GM06990 (cell line): ENCODE measurements at regions not wholly inside any gene's neighbourhood (a gene's known extent, or its start where the extent isn't known, plus 50 kb on each side); places are given as distances from the start of the nearest gene placed in this dataset.

ENCODE experiments used
- DNase-seq: peaks from one replicate; pipeline ENCODE4 v3.0.0-alpha.2; 2011; ENCODE audit not compliant: insufficient read length; ENCODE audit errors: extremely low read depth
- H3K27me3 ChIP-seq: replicated peaks from 2 replicates; pipeline ENCODE4 v1.6.0; 2011; ENCODE audit warnings: low read length; ENCODE audit not compliant: control insufficient read depth, insufficient read depth
- H3K36me3 ChIP-seq: 2 replicates; pipeline ENCODE4 v1.5.1; 2011; ENCODE audit warnings: low read length; ENCODE audit not compliant: control insufficient read depth, insufficient read depth
- H3K4me3 ChIP-seq: replicated peaks from 2 replicates; pipeline ENCODE4 v1.5.1; 2011; ENCODE audit warnings: low read depth, mild to moderate bottlenecking, control low read depth, low read length
- TF ChIP-seq, protein P1 (sequence below): IDR thresholded peaks from 2 replicates; pipeline ENCODE4 v1.5.1; 2011; ENCODE audit warnings: low read length, control low read depth, mild to moderate bottlenecking, inconsistent platforms; ENCODE audit not compliant: insufficient read depth, poor library complexity, severe bottlenecking

DNA sequence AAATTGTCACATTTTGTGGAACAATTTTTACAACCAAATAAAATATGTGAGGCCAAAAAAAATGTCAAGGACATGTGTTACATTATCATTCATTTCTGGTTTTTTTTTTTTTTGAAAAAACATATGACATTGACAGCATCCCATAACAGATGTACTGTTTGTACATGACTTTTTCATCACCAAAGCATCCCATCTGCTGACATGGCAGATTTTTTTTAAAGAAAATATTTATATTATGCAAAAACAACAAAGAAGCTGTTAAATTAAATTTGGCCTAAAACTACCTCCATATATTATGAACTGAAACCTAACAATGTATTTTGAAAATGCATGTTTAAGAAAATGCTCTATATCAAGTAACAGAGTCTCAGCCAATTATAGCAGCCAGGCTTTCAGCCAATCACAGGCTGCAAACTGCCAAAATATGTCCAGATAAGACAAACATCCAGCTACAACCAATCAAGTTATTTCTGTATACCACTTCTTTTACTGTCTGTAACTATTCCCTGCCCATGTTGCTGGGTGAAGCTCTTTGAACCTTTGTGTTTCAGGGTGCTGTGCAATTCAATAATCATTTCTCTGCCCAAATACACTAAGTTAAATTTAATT, 1111.8 kb downstream of the GRM8 start:
- no peaks in the 10 kb centered on the region for H3K36me3 ChIP-seq
- H3K4me3 ChIP-seq = no peak overlapping the region
- H3K27me3 ChIP-seq = no peaks in the 10 kb centered on the region
- DNase-seq = no peak
- TF ChIP-seq, protein P1, sequence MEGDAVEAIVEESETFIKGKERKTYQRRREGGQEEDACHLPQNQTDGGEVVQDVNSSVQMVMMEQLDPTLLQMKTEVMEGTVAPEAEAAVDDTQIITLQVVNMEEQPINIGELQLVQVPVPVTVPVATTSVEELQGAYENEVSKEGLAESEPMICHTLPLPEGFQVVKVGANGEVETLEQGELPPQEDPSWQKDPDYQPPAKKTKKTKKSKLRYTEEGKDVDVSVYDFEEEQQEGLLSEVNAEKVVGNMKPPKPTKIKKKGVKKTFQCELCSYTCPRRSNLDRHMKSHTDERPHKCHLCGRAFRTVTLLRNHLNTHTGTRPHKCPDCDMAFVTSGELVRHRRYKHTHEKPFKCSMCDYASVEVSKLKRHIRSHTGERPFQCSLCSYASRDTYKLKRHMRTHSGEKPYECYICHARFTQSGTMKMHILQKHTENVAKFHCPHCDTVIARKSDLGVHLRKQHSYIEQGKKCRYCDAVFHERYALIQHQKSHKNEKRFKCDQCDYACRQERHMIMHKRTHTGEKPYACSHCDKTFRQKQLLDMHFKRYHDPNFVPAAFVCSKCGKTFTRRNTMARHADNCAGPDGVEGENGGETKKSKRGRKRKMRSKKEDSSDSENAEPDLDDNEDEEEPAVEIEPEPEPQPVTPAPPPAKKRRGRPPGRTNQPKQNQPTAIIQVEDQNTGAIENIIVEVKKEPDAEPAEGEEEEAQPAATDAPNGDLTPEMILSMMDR = no peak

DNA sequence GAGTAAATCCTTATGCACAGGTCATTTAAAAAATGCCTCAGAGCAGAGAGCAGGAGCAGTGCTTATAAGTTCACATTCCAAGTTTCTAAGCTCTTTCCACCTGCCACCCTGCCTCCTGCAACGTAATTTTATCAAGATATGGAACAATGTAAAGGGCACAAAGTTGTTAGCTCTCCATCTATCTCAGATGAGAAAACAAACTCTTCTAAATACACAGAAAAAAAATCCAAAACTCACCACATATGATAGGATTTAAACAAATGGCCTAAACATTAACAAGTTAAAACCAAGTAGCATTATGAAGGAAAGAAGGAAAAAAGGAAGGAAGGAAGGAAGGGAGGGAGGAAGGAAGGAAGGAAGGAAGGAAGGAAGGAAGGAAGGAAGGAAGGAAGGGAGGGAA, 1132.8 kb downstream of the GRM8 start:
- Histone ChIP-seq H3K27me3 (no peaks in the 10 kb centered on the region), H3K36me3 (no peaks in the 10 kb centered on the region), H3K4me3 (no peak overlapping the region)
- no peak for DNase-seq
- TF ChIP-seq, protein P1 = no peak

GRCh38 chr7:126103582-126103981, 1149.2 kb downstream of the GRM8 start:
- Histone ChIP-seq H3K36me3 (no peaks in the 10 kb centered on the region), H3K4me3 (no peak overlapping the region), H3K27me3 (no peaks in the 10 kb centered on the region)
- TF ChIP-seq, protein P1 = no peak
- DNase-seq = no peak

DNA sequence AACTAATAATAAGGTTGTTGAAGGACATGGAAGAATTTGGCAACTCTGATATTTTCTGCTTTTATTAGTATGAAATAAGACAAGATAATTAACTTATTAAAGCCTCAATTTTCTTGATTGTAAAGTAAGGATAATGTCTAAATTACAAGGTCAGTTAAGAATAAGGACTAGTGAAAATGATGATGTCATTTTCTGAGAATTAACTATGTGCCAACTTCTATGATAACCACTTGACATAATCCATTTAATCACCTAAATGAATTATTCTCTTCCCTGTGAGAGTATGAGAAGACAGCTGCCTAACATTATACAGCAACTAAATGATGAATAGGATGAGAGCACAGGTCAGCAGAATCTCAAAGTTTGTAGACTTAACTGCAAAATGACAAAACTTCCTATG, 1153.4 kb upstream of the POT1 start:
- no peak overlapping the region for H3K4me3 ChIP-seq
- no peak for DNase-seq
- TF ChIP-seq, protein P1 = no peak
- no peaks in the 10 kb centered on the region for H3K36me3 ChIP-seq
- no peaks in the 10 kb centered on the region for H3K27me3 ChIP-seq

- Histone ChIP-seq H3K4me3 (no peak overlapping the region), H3K27me3 (no peaks in the 10 kb centered on the region), H3K36me3 (no peaks in the 10 kb centered on the region)
- TF ChIP-seq, protein P1 = no peak
- DNase-seq = peak; percentile 1
These were observed 1150.0 kb upstream of the POT1 start for GRCh38 chr7:126079581-126079980.

GRCh38 chr7:126079151-126079550, 1149.5 kb upstream of the POT1 start:
- Histone ChIP-seq H3K36me3 (no peaks in the 10 kb centered on the region), H3K4me3 (no peak overlapping the region), H3K27me3 (no peaks in the 10 kb centered on the region)
- no peak for DNase-seq
- TF ChIP-seq, protein P1 = no peak
